WTC11 (cell line): ENCODE measurements at regions not wholly inside any gene's neighbourhood (a gene's known extent, or its start where the extent isn't known, plus 50 kb on each side); places are given as distances from the start of the nearest gene placed in this dataset.

ENCODE experiments used
- ATAC-seq: fragments of 200-7000 bp; cut with Tn5 transposase; 2 replicates; pipeline ENCODE4 v1.10.0; 2021; ENCODE audit warnings: mild to moderate bottlenecking, moderate library complexity
- CTCF ChIA-PET: fragments of 300-600 bp; sonication (Branson Sonifier 250); formaldehyde crosslinking; loops from one replicate; lab custom pipeline; 2021; ENCODE audit warnings: antibody characterized with exemption; lab: Charles Lee
- POLR2A ChIA-PET: fragments of 350-600 bp; sonication (Branson Sonifier 250); formaldehyde crosslinking; loops from one replicate; lab custom pipeline; 2021; ENCODE audit warnings: antibody characterized with exemption; lab: Charles Lee
- DNase-seq: peaks from one replicate; pipeline ENCODE4 v3.0.0; 2021; ENCODE audit warnings: low spot score
- H3K27ac Mint-ChIP-seq: 2 replicates; pipeline ENCODE4 v1.8.0; 2021; ENCODE audit warnings: mixed read lengths
- H3K27me3 Mint-ChIP-seq: 2 replicates; pipeline ENCODE4 v1.8.0; 2021; ENCODE audit warnings: low read depth, mild to moderate bottlenecking, moderate library complexity, mixed read lengths
- H3K36me3 Mint-ChIP-seq: 2 replicates; pipeline ENCODE4 v1.8.0; 2021; ENCODE audit warnings: mixed read lengths
- H3K4me1 Mint-ChIP-seq: 2 replicates; pipeline ENCODE4 v1.8.0; 2022; ENCODE audit warnings: mixed read lengths
- H3K4me3 Mint-ChIP-seq: 2 replicates; pipeline ENCODE4 v1.8.0; 2021; ENCODE audit warnings: mild to moderate bottlenecking, moderate library complexity, mixed read lengths
- H3K9me3 Mint-ChIP-seq: 2 replicates; pipeline ENCODE4 v1.8.0; 2021; ENCODE audit warnings: mixed read lengths
- ATF1 ChIP-seq: sonication (generic); formaldehyde crosslinking; IDR thresholded peaks from 2 replicates; pipeline ENCODE4 v1.8.1; 2023; ENCODE audit warnings: mild to moderate bottlenecking, moderate library complexity, missing genetic modification reagents
- ATF3 ChIP-seq: sonication (generic); formaldehyde crosslinking; conservative IDR thresholded peaks from 2 replicates; pipeline ENCODE4 v1.8.1; 2022; ENCODE audit warnings: mild to moderate bottlenecking, missing genetic modification reagents
- CDX4 ChIP-seq: fragments of 250-450 bp; sonication (Bioruptor Pico); IDR thresholded peaks from 2 replicates; pipeline ENCODE4 v1.9.0; 2021; ENCODE audit warnings: moderate library complexity, mild to moderate bottlenecking, inconsistent platforms, borderline replicate concordance
- CREM ChIP-seq: sonication (generic); formaldehyde crosslinking; IDR thresholded peaks from 2 replicates; pipeline ENCODE4 v1.8.1; 2022; ENCODE audit warnings: mild to moderate bottlenecking, missing genetic modification reagents, moderate library complexity
- ELF4 ChIP-seq: sonication (generic); formaldehyde crosslinking; IDR thresholded peaks from 2 replicates; pipeline ENCODE4 v1.8.1; 2022; ENCODE audit warnings: low read depth, mild to moderate bottlenecking, moderate library complexity, missing genetic modification reagents
- EMX1 ChIP-seq: fragments of 250-450 bp; sonication (Bioruptor Pico); IDR thresholded peaks from 2 replicates; pipeline ENCODE4 v1.8.0; 2021; ENCODE audit warnings: mild to moderate bottlenecking
- ESRRA ChIP-seq: sonication (generic); formaldehyde crosslinking; IDR thresholded peaks from 2 replicates; pipeline ENCODE4 v1.8.1; 2022; ENCODE audit warnings: mild to moderate bottlenecking, missing genetic modification reagents, borderline replicate concordance
- FOXJ3 ChIP-seq: sonication (generic); formaldehyde crosslinking; IDR thresholded peaks from 2 replicates; pipeline ENCODE4 v1.9.0; 2021; ENCODE audit warnings: missing genetic modification reagents, mild to moderate bottlenecking, borderline replicate concordance
- FOXP1 ChIP-seq: sonication (generic); formaldehyde crosslinking; IDR thresholded peaks from 2 replicates; pipeline ENCODE4 v1.8.0; 2022; ENCODE audit warnings: missing genetic modification reagents, mild to moderate bottlenecking, moderate library complexity, borderline replicate concordance
- GTF2I ChIP-seq: fragments of 250-450 bp; sonication (Bioruptor Pico); conservative IDR thresholded peaks from 2 replicates; pipeline ENCODE4 v1.4.0; 2021; ENCODE audit warnings: mild to moderate bottlenecking
- HMGA2 ChIP-seq: fragments of 250-450 bp; sonication (Bioruptor Pico); IDR thresholded peaks from 2 replicates; pipeline ENCODE4 v1.4.0; 2021; ENCODE audit warnings: mild to moderate bottlenecking, moderate library complexity
- KAT7 ChIP-seq: sonication (generic); formaldehyde crosslinking; IDR thresholded peaks from 2 replicates; pipeline ENCODE4 v1.8.1; 2023; ENCODE audit warnings: missing genetic modification reagents, mild to moderate bottlenecking, borderline replicate concordance
- NR1H2 ChIP-seq: sonication (generic); formaldehyde crosslinking; IDR thresholded peaks from 2 replicates; pipeline ENCODE4 v1.9.0; 2021; ENCODE audit warnings: mild to moderate bottlenecking, moderate library complexity, missing genetic modification reagents
- NR3C1 ChIP-seq: sonication (generic); formaldehyde crosslinking; conservative IDR thresholded peaks from 2 replicates; pipeline ENCODE4 v1.8.1; 2023; ENCODE audit warnings: low read depth, mild to moderate bottlenecking, missing genetic modification reagents
- OVOL2 ChIP-seq: fragments of 250-450 bp; sonication (Bioruptor Pico); IDR thresholded peaks from 2 replicates; pipeline ENCODE4 v1.9.0; 2021; ENCODE audit warnings: mild to moderate bottlenecking, borderline replicate concordance
- PREB ChIP-seq: sonication (generic); formaldehyde crosslinking; IDR thresholded peaks from 2 replicates; pipeline ENCODE4 v1.8.1; 2022; ENCODE audit warnings: mild to moderate bottlenecking, missing genetic modification reagents, moderate library complexity, borderline replicate concordance
- RORB ChIP-seq: fragments of 250-450 bp; sonication (Bioruptor Pico); IDR thresholded peaks from 2 replicates; pipeline ENCODE4 v1.9.0; 2021; ENCODE audit warnings: mild to moderate bottlenecking
- SOX15 ChIP-seq: fragments of 250-450 bp; sonication (Bioruptor Pico); IDR thresholded peaks from 2 replicates; pipeline ENCODE4 v1.9.0; 2021; ENCODE audit warnings: mild to moderate bottlenecking
- USF2 ChIP-seq: sonication (generic); formaldehyde crosslinking; IDR thresholded peaks from 2 replicates; pipeline ENCODE4 v1.8.1; 2023; ENCODE audit warnings: mild to moderate bottlenecking, missing genetic modification reagents, moderate library complexity
- ZNF263 ChIP-seq: sonication (generic); formaldehyde crosslinking; IDR thresholded peaks from 2 replicates; pipeline ENCODE4 v1.8.1; 2022; ENCODE audit warnings: low read depth, mild to moderate bottlenecking, moderate library complexity, missing genetic modification reagents
- ZNF423 ChIP-seq: fragments of 250-450 bp; sonication (Bioruptor Pico); IDR thresholded peaks from 2 replicates; pipeline ENCODE4 v2.1.2; 2022; ENCODE audit warnings: mild to moderate bottlenecking, moderate library complexity
- ZNF425 ChIP-seq: fragments of 250-450 bp; sonication (Bioruptor Pico); conservative IDR thresholded peaks from 2 replicates; pipeline ENCODE4 v1.9.0; 2021; ENCODE audit warnings: mild to moderate bottlenecking

- POLR2A ChIA-PET: no interaction called here
- Mint-ChIP-seq H3K9me3 (peaks cover 11% of the 10 kb centered on the region; the same call in 1 of the 2 replicates), H3K4me3 (no peak overlapping the region), H3K4me1 (no peaks in the 10 kb centered on the region), H3K27ac (no peak overlapping the region), H3K36me3 (no peaks in the 10 kb centered on the region), H3K27me3 (peaks cover 4% of the 10 kb centered on the region)
- TF ChIP-seq ESRRA (CRISPR knock-in tag): no peak
- TF ChIP-seq SOX15 (CRISPR knock-in tag): no peak
- no peak for TF ChIP-seq CDX4 (CRISPR knock-in tag)
- no peak for TF ChIP-seq ZNF423 (CRISPR knock-in tag)
- no peak for ATAC-seq
- no peak for DNase-seq
- CTCF ChIA-PET: no interaction called here
Measured at GRCh38 chr7:106382129-106382528, 97.3 kb upstream of the NAMPT start.

GRCh38 chr7:106381252-106381651 lies 96.5 kb upstream of the NAMPT start:
- Mint-ChIP-seq H3K36me3 (no peaks in the 10 kb centered on the region), H3K27ac (no peak overlapping the region), H3K9me3 (peaks cover 7% of the 10 kb centered on the region; the same call in 1 of the 2 replicates), H3K27me3 (peaks cover 4% of the 10 kb centered on the region), H3K4me1 (no peaks in the 10 kb centered on the region), H3K4me3 (no peak overlapping the region)
- POLR2A ChIA-PET: no interaction called here
- DNase-seq (no peak), ATAC-seq (no peak)
- CTCF ChIA-PET: interaction anchor here (1.1 kb wide), 1 partner anchor 205 kb away, joined by 3 read pairs; no protein-coding TSS in a partner anchor
- TF ChIP-seq USF2 (CRISPR knock-in tag) (no peak), KAT7 (no peak), RORB (no peak), EMX1 (CRISPR knock-in tag) (no peak), NR1H2 (CRISPR knock-in tag) (no peak), FOXJ3 (CRISPR knock-in tag) (no peak), PREB (no peak), NR3C1 (CRISPR knock-in tag) (no peak), FOXP1 (no peak), ATF3 (no peak), CREM (CRISPR knock-in tag) (no peak)

GRCh38 chr7:106377847-106378361 lies 93.1 kb upstream of the NAMPT start:
- Mint-ChIP-seq H3K36me3 (no peaks in the 10 kb centered on the region), H3K9me3 (no peaks in the 10 kb centered on the region), H3K27ac (no peak overlapping the region), H3K4me3 (no peak overlapping the region), H3K27me3 (peaks cover 4% of the 10 kb centered on the region), H3K4me1 (no peaks in the 10 kb centered on the region)
- no peak for TF ChIP-seq ATF1 (CRISPR knock-in tag)
- no peak for TF ChIP-seq ZNF425 (CRISPR knock-in tag)
- TF ChIP-seq OVOL2 (CRISPR knock-in tag): no peak
- TF ChIP-seq HMGA2 (CRISPR knock-in tag): no peak
- no peak for TF ChIP-seq ZNF263
- TF ChIP-seq GTF2I (CRISPR knock-in tag): no peak
- no peak for TF ChIP-seq SOX15 (CRISPR knock-in tag)
- TF ChIP-seq ELF4 (CRISPR knock-in tag): no peak
- ATAC-seq (no peak), DNase-seq (no peak)
- ChIA-PET CTCF (no interaction called here), POLR2A (no interaction called here)
